Erythroblast (primary cell): ENCODE measurements at regions not wholly inside any gene's neighbourhood (a gene's known extent, or its start where the extent isn't known, plus 50 kb on each side); places are given as distances from the start of the nearest gene placed in this dataset.
A peak's percentile ranks its signal among the peaks of the same experiment; 100 is the strongest.

Experiments
- DNase-seq, 2 experiments: peaks; one replicate each; lab custom pipeline; 2025; lab: John Stamatoyannopoulos, UW
- GATA1 ChIP-seq: IDR thresholded peaks from 2 replicates; pipeline ENCODE4 v1.6.1; 2011; ENCODE audit warnings: low read depth, mild to moderate bottlenecking, control low read depth, low read length, moderate library complexity
- POLR2A ChIP-seq: IDR thresholded peaks from 2 replicates; pipeline ENCODE4 v1.6.1; 2011; ENCODE audit warnings: mild to moderate bottlenecking, low read length

- no peak for DNase-seq
- TF ChIP-seq POLR2A (no peak), GATA1 (no peak)
Observed at GRCh38 chr5:89435347-89435746, 552.4 kb upstream of the MEF2C start.

GRCh38 chr5:89428624-89429023, 545.6 kb upstream of the MEF2C start:
- TF ChIP-seq POLR2A (no peak), GATA1 (no peak)
- DNase-seq: no peak

DNA sequence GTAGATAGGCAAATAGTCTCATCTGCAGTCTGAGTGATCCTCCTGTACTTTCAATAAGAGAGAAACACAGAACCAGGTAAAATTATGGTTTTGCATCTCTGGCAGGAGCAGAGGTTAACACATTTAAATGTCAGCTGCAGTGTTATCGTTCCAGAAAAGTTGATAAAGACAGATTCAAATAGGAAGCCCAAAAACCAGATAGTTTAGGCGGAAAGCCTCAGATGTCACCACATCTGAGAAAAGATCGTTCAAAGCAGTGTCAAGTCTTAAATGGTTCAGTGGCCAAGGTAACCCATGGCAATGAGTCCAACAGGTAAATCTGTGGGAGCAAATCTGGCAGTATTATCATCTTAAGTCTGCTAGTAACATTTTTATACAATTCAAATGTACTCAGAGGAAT, 542.1 kb upstream of the MEF2C start:
- no peak for DNase-seq
- TF ChIP-seq POLR2A (no peak), GATA1 (no peak)

GRCh38 chr5:89421035-89421434, 538.1 kb upstream of the MEF2C start:
- TF ChIP-seq POLR2A (no peak), GATA1 (no peak)
- no peak for DNase-seq

DNA sequence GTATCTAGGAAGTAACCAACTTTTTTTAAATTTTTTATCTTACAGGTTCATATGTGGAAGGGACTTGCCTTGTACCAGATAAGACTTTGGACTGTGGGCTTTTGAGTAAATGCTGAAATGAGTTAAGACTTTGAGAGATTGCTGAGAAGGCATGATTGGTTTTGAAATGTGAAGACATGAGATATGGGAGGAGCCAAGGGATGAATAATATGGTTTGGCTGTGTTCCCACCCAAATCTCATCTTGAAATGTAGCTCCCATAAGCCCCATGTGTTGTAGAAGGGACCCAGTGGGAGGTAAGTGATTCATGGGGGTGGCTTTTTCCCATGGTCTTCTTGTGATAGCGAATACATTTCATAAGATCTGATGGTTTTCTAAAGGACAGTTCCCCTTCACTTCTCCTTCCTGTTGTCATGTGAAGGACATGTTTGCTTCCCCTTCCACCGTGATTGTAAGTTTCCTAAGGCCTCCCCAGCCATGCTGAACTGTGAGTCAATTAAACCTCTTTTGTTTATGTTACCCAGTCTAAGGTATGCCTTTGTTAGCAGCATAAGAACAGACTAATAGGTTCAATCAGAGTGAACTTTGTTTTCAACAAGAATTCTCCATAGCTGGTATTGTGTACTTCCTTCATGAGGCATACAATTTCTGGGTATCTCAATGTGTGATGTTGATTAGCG, 535.6 kb upstream of the MEF2C start:
- DNase-seq: peak; percentile 29 to 65
- TF ChIP-seq GATA1 (no peak), POLR2A (no peak)

- TF ChIP-seq POLR2A: no peak
- no peak for TF ChIP-seq GATA1
- peak; percentile 21 to 26 for DNase-seq
Observed at GRCh38 chr5:89417990-89418389, 535.0 kb upstream of the MEF2C start.

DNA sequence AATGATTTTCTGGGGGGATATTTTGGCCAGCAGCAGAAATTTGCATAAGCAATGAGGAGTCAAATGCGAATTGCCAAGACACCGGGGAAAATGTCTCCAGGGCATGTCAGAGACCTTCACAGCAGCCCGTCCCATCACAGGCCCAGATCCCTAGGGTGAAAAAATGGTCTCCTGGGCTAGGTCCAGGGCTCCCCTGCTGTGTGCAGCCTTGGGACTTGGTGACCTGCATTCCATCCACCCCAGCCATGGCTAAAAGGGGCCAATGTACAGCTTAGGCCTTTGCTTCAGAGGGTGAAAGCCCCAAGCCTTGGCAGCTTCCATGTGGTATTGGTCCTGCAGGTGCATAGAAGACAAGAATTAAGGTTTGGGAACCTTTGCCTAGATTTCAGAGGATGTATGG, 534.5 kb upstream of the MEF2C start:
- no peak for DNase-seq
- TF ChIP-seq GATA1 (no peak), POLR2A (no peak)

- no peak for TF ChIP-seq GATA1
- no peak for TF ChIP-seq POLR2A
- no peak for DNase-seq
Observed at GRCh38 chr5:89411891-89412290, 528.9 kb upstream of the MEF2C start.

GRCh38 chr5:89407054-89407453, 524.1 kb upstream of the MEF2C start:
- DNase-seq: no peak
- TF ChIP-seq GATA1 (no peak), POLR2A (no peak)

DNA sequence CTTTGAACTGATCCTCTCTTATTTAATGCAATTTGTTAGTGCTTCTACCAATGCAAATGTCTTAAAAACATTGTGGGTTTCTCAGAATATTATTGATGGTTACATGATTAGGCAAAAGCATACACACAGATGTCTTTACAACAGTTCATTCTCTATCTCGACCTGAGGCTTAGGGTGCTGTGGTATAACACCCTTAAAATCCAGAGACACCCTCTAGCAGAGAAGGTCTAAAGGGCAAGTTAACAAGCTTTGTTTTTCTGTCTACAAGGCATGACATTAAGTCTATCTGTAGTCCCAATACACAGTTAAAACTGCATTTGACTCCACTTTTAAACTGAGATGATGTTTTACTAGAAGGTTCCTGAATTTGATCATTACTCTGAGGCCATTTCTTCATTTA, 518.7 kb upstream of the MEF2C start:
- DNase-seq: no peak
- TF ChIP-seq GATA1 (no peak), POLR2A (no peak)

- DNase-seq: no peak
- TF ChIP-seq POLR2A: no peak
Observed at GRCh38 chr5:89401012-89401411, 518.0 kb upstream of the MEF2C start.

- TF ChIP-seq GATA1 (no peak), POLR2A (no peak)
- DNase-seq: no peak
Observed at GRCh38 chr5:89399548-89399947, 516.6 kb upstream of the MEF2C start.

DNA sequence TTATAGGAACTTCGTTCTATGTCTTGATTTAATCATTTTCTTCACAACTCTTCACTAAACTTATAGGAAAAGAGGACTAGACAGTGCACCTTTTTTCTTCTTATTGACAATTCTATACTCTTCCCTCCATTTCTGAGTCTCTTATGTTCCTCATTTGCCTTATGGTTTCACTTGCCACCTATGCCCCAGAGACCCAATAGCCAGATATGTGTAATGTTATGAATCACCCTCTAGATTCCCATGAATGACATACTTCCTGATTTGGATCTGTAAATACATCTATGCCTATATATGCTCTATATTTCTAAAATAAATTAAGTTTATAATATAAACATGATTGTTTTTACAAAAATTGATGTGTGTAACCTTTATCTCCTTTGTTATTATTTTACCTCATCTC, 514.1 kb upstream of the MEF2C start:
- TF ChIP-seq POLR2A (no peak), GATA1 (no peak)
- DNase-seq: no peak

DNA sequence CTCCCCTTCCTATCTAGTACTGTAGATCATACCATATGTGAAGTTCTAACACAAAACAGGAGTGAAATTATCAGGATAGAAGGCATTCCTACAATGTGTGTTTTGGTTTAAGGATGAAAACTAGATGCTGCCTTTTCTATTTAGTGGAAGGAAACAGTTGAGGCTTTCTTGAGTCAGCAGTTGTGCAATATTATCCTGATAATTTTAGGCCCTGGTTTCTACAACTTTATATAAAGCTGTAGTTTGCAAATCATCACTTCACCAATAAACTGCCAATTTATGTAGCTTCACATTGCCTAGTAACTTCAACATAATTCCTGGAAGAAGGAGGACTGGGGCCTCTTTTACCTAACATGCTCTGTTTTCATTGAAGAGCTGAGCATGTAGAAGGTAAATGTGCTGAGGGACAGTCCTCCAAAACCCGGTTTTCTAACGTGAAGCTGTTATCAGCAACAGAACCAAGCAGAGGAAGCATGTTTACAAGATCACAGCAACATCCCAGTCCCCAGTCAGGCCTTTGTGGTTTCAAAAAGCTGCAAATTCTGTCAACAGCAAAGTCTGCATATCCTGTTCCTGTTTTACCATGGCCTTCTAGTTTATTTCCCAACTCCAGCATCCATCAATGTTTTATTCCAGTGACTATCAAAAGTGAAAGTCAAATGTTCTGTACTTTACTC, 513.4 kb upstream of the MEF2C start:
- peak; percentile 1 to 10 for DNase-seq
- no peak for TF ChIP-seq POLR2A
- TF ChIP-seq GATA1: no peak

DNA sequence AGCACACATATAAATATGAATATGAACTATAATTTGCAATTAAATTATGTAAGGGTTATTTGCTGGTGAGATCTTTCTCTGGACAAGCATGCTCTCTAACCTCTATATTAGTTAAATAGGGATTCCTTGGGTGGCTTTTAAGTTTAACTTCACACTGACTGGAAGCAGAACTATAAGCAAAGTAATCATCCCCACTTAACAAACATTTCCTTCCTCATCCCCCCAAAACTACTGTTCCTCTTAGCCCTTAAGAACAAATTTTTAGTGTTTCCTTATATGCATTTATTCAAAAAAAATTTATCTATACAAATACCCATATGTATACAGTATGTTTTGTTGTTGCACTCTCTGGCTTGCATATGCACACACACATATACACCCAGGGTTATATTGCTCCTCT, 512.1 kb upstream of the MEF2C start:
- DNase-seq: no peak
- no peak for TF ChIP-seq GATA1
- no peak for TF ChIP-seq POLR2A
